GM12864 (cell line): ENCODE measurements at regions not wholly inside any gene's neighbourhood (a gene's known extent, or its start where the extent isn't known, plus 50 kb on each side); places are given as distances from the start of the nearest gene placed in this dataset.

Experiments
- DNase-seq: peaks from one replicate; pipeline ENCODE4 v3.0.0-alpha.2; 2011; ENCODE audit warnings: low read depth
- H3K4me3 ChIP-seq: 2 replicates; pipeline ENCODE4 v1.5.1; 2011; ENCODE audit warnings: mild to moderate bottlenecking, low read depth, low read length, control low read depth
- CTCF ChIP-seq: IDR thresholded peaks from 2 replicates; pipeline ENCODE4 v1.5.1; 2011; ENCODE audit warnings: low read depth, mild to moderate bottlenecking, moderate library complexity, low read length, control low read depth, inconsistent platforms; ENCODE audit errors: missing control alignments

GRCh38 chr12:115001571-115002180 lies 317.7 kb upstream of the TBX3 start:
- no peak for DNase-seq
- TF ChIP-seq CTCF: no peak
- H3K4me3 ChIP-seq: no peak overlapping the region

GRCh38 chr12:115000038-115000437 lies 316.1 kb upstream of the TBX3 start:
- H3K4me3 ChIP-seq: no peak overlapping the region
- no peak for DNase-seq
- no peak for TF ChIP-seq CTCF

GRCh38 chr12:114998750-114999128 lies 314.8 kb upstream of the TBX3 start:
- TF ChIP-seq CTCF: no peak
- DNase-seq: no peak
- H3K4me3 ChIP-seq: no peak overlapping the region

- H3K4me3 ChIP-seq: no peak overlapping the region
- DNase-seq: no peak
- TF ChIP-seq CTCF: no peak
Measured at GRCh38 chr12:114998118-114998749, 314.3 kb upstream of the TBX3 start.

- no peak for DNase-seq
- H3K4me3 ChIP-seq: no peak overlapping the region
- no peak for TF ChIP-seq CTCF
Measured at GRCh38 chr12:114996382-114996781, 312.4 kb upstream of the TBX3 start.

GRCh38 chr12:114995891-114996290 lies 311.9 kb upstream of the TBX3 start:
- no peak for DNase-seq
- no peak overlapping the region for H3K4me3 ChIP-seq
- TF ChIP-seq CTCF: no peak

- no peak for TF ChIP-seq CTCF
- H3K4me3 ChIP-seq: no peak overlapping the region
Measured at GRCh38 chr12:114993165-114993564, 309.2 kb upstream of the TBX3 start.

More at GRCh38 chr12:114993165-114993564, 309.2 kb upstream of the TBX3 start:
- no peak for DNase-seq
